Urinary bladder (tissue), 3 donors: ENCODE measurements at regions not wholly inside any gene's neighbourhood (a gene's known extent, or its start where the extent isn't known, plus 50 kb on each side); places are given as distances from the start of the nearest gene placed in this dataset.

Experiments
- DNase-seq: peaks from one replicate; pipeline ENCODE4 v3.0.0-alpha.2; 2015; ENCODE audit errors: extremely low spot score
- H3K27ac ChIP-seq: one replicate; pipeline ENCODE4 v1.5.1; 2013; ENCODE audit warnings: low read depth, mild to moderate bottlenecking, moderate library complexity
- H3K36me3 ChIP-seq: one replicate; pipeline ENCODE4 v1.6.1; 2013; ENCODE audit warnings: mild to moderate bottlenecking, moderate library complexity; ENCODE audit not compliant: insufficient read depth
- H3K4me1 ChIP-seq: one replicate; pipeline ENCODE4 v1.6.1; 2013; ENCODE audit warnings: mild to moderate bottlenecking, moderate library complexity; ENCODE audit not compliant: insufficient read depth
- H3K4me3 ChIP-seq: one replicate; pipeline ENCODE4 v1.5.1; 2013; ENCODE audit warnings: low read depth, low read length
- WGBS: extraction: QIAGEN DNeasy Blood & Tissue Kit; methylation state at CpG from one replicate; pipeline ENCODE4 v1.1.7; 2013; 5-methylcytosine and 5-hydroxymethylcytosine counted together
- donor health status: healthy with polysubstance abuse.
- donor health status: healthy.

DNA sequence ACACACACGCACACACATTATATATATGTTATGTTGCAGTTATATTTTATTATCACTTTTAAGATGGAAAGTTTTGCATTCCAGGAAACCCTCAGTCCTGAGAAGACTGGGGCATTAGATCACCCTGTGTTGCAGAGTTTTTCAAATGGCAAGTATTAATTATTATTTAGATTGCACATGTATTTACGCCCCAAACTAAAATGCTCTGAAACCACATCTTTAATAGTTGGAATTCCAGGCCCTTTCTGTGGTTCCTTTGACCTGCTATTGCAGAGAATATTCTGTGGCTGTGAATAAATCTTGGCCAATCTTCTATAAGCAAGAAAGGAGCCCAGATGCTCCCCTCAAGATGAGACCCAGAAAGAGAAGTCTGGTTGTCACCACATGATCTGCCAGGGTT lies 427.0 kb upstream of the TNP1 start:
- Histone ChIP-seq H3K36me3 (no peaks in the 10 kb centered on the region), H3K27ac (no peak overlapping the region), H3K4me1 (no peaks in the 10 kb centered on the region), H3K4me3 (no peak overlapping the region)
- DNase-seq = no peak
- 87% methylated on average over 2 of the region's 2 CpGs for WGBS

DNA sequence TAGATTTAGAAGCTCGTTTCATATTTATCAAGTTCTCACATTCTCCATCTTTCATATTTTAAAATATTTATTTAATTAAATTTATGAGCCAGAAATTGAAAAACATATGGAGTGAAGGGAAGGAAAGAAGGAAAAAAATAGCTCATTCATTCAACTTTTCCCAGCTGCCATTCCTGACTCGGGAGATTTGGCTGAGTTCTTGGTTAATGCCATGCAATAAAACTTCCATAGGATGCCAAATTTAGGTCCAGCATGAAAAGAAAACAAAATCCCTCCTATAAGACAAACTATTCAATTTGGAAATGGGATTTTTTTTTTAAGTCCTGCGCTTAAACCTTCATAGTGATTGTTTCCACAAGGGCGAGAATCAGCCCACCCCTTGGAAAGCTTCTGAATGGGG lies 426.1 kb upstream of the TNP1 start:
- H3K36me3 ChIP-seq = no peaks in the 10 kb centered on the region
- no peak overlapping the region for H3K4me3 ChIP-seq
- H3K27ac ChIP-seq = no peak overlapping the region
- H3K4me1 ChIP-seq = no peaks in the 10 kb centered on the region
- no peak for DNase-seq
- WGBS = 62% methylated on average over 4 of the region's 4 CpGs

DNA sequence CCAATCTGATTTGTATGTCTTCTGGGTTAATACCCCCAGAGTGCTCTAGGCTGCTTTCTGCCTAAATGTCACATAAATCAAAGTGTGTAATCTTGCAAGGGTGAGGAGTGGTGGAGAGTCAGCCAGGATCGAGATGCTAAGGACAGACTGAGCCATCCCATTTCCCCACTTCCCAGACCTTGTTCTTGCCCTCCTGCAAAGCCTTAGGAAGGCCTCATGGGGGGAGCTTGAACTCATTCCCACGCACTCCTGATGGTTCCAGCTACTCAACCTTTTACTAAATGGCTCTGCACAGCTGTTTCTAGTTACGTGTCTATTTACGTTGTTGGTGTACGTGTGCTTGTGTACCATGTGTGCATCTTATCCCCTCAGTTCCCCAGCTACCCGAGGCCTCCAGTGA lies 423.6 kb upstream of the TNP1 start:
- Histone ChIP-seq H3K4me3 (no peak overlapping the region), H3K36me3 (no peaks in the 10 kb centered on the region), H3K4me1 (peaks cover 1% of the 10 kb centered on the region), H3K27ac (no peak overlapping the region)
- no peak for DNase-seq
- 75% methylated on average over 6 of the region's 6 CpGs for WGBS

DNA sequence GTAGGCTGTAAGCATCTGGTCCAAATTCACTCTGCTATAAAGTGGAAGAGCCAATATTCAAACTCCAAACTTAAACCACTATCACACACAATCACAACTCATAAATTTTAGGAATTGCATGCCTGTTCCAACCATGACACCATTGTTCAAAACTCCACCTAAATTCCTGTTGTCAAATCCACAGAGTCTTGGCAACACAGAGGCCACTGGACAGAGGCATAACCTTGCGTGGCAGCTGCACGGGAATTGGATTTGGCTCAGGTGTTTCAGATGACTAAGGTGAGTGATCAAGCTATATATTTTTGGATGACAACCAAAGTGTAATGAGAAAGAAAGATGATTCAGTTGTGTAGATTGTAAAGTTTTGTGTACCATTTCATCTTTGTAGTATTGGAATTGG lies 422.7 kb upstream of the TNP1 start:
- H3K4me3 ChIP-seq = no peak overlapping the region
- H3K4me1 ChIP-seq = peaks cover 1% of the 10 kb centered on the region
- no peaks in the 10 kb centered on the region for H3K36me3 ChIP-seq
- H3K27ac ChIP-seq = no peak overlapping the region
- DNase-seq = no peak
- 77% methylated on average over 2 of the region's 2 CpGs for WGBS

DNA sequence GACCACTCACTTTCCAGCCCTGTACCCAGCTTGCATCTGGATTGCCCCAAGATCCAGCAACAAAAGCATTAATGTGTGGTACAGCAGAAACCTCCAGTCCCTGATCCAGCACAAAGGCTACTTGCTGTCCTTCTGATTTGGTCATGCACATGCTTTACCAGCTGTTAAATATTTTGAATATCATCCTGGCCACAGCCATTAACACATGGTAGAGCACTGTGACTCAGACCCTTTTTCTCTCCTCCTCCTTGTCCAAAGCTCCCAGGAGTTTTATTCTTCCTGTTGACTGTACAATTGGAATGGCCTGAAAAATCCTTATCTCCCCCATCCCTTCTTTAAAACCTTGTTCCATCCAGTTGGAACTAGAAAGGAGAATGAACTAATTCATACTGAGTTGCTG lies 419.7 kb upstream of the TNP1 start:
- H3K27ac ChIP-seq = no peak overlapping the region
- no peak overlapping the region for H3K4me3 ChIP-seq
- peaks cover 1% of the 10 kb centered on the region for H3K4me1 ChIP-seq
- DNase-seq = no peak
- no peaks in the 10 kb centered on the region for H3K36me3 ChIP-seq

DNA sequence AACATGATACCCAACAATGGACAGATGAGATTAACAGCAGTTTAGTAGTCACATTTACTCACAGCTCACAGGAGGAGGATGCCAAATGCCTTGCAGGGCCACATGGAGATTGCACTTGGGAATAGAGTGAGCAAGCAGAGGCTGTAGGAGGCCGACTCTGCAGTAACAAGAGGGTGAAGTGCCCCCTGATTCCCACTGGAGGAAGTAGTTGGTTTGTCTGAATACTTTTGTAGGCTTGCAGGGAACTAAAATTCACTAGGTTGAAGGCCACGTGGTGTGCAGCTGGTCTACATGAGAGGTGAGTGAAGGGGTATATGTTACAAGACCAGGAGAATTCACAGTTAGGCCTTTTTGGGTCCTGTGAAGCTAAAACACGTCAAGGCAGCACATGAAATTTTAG lies 419.3 kb upstream of the TNP1 start:
- H3K4me3 ChIP-seq = no peak overlapping the region
- no peak overlapping the region for H3K27ac ChIP-seq
- no peak for DNase-seq
- H3K4me1 ChIP-seq = peaks cover 1% of the 10 kb centered on the region
- H3K36me3 ChIP-seq = no peaks in the 10 kb centered on the region
- WGBS = 77% methylated on average over 3 of the region's 3 CpGs

DNA sequence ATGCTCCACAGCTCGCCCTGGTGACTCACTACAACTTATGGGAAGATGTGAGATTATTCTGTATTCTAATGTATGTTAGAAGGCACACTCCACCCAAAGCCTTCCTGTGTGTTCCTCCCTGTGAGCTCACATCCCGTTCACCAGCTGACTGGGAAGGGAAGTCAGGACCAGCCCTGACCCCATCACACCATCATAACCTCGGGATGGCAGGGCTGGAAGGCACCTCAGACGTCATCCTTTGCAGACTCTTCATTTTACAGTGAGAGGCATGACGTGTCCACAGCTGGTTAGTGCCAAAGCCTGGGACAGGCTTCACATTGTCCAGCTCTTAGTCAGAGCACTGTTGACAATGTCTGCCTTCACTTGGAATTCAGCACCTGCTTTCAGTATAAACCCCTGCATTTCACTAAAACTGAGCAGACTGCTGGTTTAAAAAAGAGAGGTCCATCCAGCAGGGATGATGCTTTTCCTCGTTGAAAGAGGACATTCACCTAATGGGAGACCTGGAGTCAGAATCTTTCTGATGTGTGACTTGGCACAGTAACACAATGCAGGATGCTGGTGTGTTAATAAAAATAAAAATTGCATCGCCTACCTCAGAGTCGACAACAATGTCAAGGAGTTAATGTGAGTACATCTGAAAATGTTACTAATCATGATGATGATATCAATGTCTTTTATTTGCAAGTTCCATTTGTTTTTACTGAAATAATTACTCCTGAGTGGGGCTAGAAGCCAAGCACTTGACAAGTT lies 418.0 kb upstream of the TNP1 start:
- Histone ChIP-seq H3K27ac (no peak overlapping the region), H3K36me3 (no peaks in the 10 kb centered on the region), H3K4me1 (peaks cover 1% of the 10 kb centered on the region), H3K4me3 (no peak overlapping the region)
- DNase-seq = no peak
- 65% methylated on average over 8 of the region's 8 CpGs for WGBS

DNA sequence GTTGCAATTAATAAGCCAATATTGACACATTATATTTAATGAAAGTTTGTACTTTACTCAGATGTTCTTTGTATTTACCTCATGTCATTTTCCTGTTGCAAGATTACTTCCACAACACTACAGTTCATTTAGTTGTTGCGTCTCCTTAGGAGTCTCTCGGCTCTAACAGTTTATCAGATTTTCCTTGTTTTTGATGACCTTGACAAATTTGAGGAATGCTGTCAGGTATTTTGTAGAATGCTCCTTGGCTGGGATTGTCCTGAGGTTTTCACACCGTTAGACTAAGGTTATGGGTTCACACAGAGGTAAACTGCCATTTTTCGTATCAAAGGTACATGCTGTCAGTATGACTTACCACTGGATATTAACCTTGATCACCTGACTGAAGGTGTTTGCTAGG lies 416.6 kb upstream of the TNP1 start:
- WGBS = 96% methylated on average over 4 of the region's 4 CpGs

DNA sequence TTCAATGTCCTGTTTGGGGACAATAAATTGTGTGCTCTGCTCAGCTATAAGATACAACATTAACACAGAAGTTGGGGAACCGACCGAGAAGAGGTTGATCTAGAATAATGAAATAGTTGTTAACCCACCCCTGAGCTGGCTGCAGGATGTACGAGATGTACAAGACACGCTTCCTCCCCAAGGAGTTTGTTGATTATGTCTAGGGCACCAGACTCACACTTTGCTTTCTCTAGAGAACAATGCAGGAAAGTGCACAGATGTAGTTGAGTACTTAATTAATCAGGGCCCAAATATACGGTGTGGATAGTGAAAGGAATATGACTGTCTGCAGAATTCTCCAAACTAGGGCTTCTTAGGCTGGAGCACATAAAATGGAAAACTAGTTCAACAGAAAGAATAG lies 415.2 kb upstream of the TNP1 start:
- Histone ChIP-seq H3K4me3 (no peak overlapping the region), H3K27ac (no peak overlapping the region), H3K4me1 (peaks cover 1% of the 10 kb centered on the region), H3K36me3 (no peaks in the 10 kb centered on the region)
- WGBS = 84% methylated on average over 5 of the region's 5 CpGs
- DNase-seq = no peak

More for the DNA sequence above, 416.6 kb upstream of the TNP1 start:
- H3K36me3 ChIP-seq = no peaks in the 10 kb centered on the region
- H3K4me3 ChIP-seq = no peak overlapping the region
- H3K27ac ChIP-seq = no peak overlapping the region
- DNase-seq = no peak
- H3K4me1 ChIP-seq = peaks cover 1% of the 10 kb centered on the region

DNA sequence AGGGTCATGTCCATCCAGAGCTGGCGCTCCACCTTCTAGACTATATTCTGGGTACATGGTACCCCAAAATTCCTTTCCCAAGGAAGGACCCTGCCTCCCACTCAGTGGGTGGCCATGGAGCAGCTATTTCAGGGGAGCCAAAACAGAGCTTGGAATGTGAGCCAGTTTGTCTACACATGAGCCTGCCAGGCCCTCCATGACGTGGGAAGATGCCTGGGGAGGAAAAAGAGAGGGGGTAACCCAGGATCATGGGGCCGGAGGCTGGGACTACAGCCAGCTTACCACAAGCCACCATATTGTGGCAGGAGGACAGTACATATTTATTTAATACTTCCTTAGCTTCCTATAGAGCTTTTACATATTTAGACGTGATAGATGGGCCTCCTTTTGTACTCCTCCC lies 414.7 kb upstream of the TNP1 start:
- WGBS = 86% methylated on average over 4 of the region's 4 CpGs
- DNase-seq = no peak
- Histone ChIP-seq H3K4me1 (peaks cover under 1% of the 10 kb centered on the region), H3K27ac (no peak overlapping the region), H3K4me3 (no peak overlapping the region), H3K36me3 (no peaks in the 10 kb centered on the region)

DNA sequence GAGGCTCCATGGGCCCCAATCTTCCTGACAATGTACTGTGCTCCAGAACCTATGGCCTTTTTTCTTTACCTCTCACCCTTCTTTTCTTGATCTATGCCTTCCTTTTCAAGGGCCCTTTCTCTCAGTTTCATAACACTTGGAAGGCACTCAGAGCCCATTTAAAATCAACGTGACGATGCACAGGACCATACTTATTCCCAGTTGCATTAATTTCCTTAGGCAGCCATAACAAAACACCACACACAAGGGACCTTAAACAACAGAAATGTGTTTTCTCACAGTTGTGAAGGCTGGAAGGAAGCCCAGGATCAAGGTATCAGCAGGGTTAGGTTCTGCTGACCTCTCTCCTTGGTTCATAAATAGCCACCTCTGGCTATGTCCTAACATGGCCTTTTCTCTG lies 414.0 kb upstream of the TNP1 start:
- Histone ChIP-seq H3K36me3 (no peaks in the 10 kb centered on the region), H3K27ac (no peak overlapping the region), H3K4me3 (no peak overlapping the region), H3K4me1 (no peaks in the 10 kb centered on the region)
- DNase-seq = no peak
- WGBS = 73% methylated on average over 2 of the region's 2 CpGs

DNA sequence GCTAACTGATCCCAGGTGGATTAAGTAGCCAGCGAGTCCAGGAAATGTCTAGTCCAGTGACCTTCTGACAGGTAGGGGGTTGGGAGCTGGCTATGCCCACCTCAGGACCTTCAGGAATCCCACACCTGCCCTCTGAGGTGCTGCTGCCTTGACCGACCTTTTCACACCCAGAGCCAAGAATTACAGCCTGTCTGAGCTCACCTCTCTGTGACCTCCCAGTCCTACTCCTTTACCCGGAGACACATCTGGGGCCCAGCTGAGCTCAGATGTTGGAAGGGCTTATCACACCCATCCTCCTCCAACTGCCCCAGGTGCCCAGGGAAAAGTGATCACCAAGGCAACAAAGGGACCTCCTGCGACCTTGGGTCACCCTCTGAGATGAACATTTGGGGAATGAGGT lies 413.3 kb upstream of the TNP1 start:
- no peaks in the 10 kb centered on the region for H3K36me3 ChIP-seq
- no peak overlapping the region for H3K4me3 ChIP-seq
- no peak for DNase-seq
- H3K27ac ChIP-seq = no peak overlapping the region
- 89% methylated on average over 4 of the region's 4 CpGs for WGBS
- no peaks in the 10 kb centered on the region for H3K4me1 ChIP-seq

DNA sequence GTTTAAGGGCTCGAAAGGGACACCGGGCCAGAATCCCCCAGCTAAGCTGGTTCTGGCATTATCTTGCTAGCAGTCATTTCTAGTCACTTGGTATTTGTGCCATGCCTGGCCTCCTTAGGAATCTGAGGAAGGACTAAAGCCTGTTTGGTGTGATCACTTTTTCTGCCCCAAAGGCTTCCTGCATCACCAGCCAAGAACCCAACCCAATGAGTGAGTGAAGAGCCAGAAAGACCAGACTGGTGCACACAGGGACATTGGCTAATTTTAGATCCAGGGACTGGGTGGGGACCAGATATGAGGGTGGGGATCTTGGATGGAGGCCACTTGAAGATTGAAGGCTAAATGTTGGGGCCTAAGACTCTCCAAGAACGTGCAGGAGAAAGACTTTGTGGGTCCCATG lies 411.9 kb upstream of the TNP1 start:
- H3K4me3 ChIP-seq = no peak overlapping the region
- H3K4me1 ChIP-seq = peaks cover 1% of the 10 kb centered on the region
- no peak for DNase-seq
- 75% methylated on average over 3 of the region's 3 CpGs for WGBS
- H3K36me3 ChIP-seq = no peaks in the 10 kb centered on the region
- H3K27ac ChIP-seq = no peak overlapping the region

DNA sequence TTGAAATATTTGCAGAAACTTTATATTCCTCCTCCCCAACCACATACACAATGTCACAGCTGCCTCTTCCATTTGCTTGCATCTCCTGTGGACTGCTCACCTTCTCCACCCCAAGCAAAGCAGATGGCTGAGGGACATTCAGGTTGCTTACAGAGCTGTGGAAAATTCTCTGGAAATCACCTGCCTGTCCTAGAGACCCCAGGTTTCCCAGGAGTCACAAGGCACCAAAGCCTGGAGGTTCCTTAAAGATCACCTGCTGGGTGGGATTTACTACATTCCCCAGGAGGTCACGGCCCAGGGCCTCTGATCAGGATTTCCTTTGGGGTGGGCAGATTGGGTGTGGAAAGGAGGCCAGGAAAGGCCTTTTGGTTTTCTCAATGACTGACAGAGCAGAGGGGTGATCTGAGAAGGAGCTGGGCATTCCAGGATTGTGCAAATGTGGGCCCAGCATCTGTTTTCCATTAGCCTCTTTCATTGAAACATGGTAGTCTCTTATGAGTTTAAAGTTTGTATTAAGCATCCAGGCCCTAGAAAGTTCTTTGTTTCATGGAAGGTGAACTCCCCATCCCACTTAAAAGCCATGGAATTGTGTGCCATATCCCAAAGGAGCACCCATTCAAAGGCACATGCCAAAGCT lies 410.7 kb upstream of the TNP1 start:
- no peak overlapping the region for H3K27ac ChIP-seq
- H3K36me3 ChIP-seq = no peaks in the 10 kb centered on the region
- WGBS = 100% methylated on average over 1 of the region's 1 CpG
- no peak for DNase-seq
- peaks cover 1% of the 10 kb centered on the region for H3K4me1 ChIP-seq
- no peak overlapping the region for H3K4me3 ChIP-seq
